ENCODE measurements at regions not wholly inside any gene's neighbourhood (a gene's known extent, or its start where the extent isn't known, plus 50 kb on each side); places are given as distances from the start of the nearest gene placed in this dataset.

DNA sequence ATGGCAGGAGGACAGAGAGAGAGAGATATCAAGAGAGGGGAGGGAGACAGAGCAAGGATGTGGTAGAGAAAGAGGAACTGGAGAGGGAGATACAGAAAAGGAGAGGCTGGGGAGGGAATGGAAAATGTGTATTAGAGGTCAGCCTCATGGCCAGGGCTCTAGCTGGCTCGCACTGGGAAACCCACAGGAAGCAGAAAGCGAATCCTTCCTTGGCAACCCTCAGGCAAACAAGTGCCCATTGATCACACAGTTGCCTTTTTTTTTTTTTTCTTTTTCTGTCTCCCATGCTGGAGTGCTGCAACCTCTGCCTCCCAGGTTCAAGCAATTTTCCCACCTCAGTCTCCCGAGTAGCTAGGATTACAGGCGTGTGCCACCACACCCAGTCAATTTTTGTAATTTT is 391.2 kb downstream of the TYW1 start:
- TF ChIP-seq, protein P1, sequence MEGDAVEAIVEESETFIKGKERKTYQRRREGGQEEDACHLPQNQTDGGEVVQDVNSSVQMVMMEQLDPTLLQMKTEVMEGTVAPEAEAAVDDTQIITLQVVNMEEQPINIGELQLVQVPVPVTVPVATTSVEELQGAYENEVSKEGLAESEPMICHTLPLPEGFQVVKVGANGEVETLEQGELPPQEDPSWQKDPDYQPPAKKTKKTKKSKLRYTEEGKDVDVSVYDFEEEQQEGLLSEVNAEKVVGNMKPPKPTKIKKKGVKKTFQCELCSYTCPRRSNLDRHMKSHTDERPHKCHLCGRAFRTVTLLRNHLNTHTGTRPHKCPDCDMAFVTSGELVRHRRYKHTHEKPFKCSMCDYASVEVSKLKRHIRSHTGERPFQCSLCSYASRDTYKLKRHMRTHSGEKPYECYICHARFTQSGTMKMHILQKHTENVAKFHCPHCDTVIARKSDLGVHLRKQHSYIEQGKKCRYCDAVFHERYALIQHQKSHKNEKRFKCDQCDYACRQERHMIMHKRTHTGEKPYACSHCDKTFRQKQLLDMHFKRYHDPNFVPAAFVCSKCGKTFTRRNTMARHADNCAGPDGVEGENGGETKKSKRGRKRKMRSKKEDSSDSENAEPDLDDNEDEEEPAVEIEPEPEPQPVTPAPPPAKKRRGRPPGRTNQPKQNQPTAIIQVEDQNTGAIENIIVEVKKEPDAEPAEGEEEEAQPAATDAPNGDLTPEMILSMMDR (conservative IDR thresholded peaks at IDR 0.05 in 1 of 2, IDR thresholded peaks at IDR 0.05 in 1 of 2; ENCODE audit: low read depth in 1 of 2, low read length in 2 of 2): no peak
- TF ChIP-seq EZH2 (IDR thresholded peaks at IDR 0.05; ENCODE audit: low read length, missing control alignments): no peak

Data from fibroblast of lung (primary cell).